ENCODE measurements at regions not wholly inside any gene's neighbourhood (a gene's known extent, or its start where the extent isn't known, plus 50 kb on each side); places are given as distances from the start of the nearest gene placed in this dataset.

DNA sequence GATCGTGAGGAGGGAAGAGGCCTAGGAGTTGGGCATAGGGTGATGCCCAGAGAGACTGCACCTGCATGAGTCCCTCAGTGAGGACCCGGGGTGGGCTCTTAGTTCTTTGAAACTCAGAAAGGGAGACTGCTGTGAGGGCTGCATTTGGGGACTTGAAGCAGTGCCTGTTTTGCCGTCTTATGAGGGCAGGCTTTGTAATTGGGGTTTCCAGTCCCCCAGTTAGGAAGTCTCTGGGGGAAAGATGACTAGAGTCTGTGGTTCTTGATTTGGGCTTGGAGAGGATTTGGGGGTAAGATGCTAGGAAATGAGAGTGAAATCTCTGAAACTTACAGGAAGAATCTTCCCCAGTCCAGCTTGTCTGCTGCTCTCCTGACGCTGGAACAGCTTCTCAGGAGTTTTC is 99.6 kb downstream of the ARF6 start:
- ATAC-seq (no peak), DNase-seq (ENCODE audit: low spot score) (no peak)
- H3K36me3 Mint-ChIP-seq (ENCODE audit: low read depth) = no peaks in the 10 kb centered on the region
- H4K20me1 ChIP-seq (replicated peaks; ENCODE audit: insufficient read depth) = no peaks in the 10 kb centered on the region
- no peak overlapping the region for H3K4me2 ChIP-seq
- no peaks in the 10 kb centered on the region for H3K4me1 ChIP-seq (ENCODE audit: insufficient read depth)
- no peak overlapping the region for H3K27ac Mint-ChIP-seq
- no peak overlapping the region for H3K4me3 ChIP-seq
- no peaks in the 10 kb centered on the region for H3K27me3 ChIP-seq (ENCODE audit: insufficient read depth)
- no peaks in the 10 kb centered on the region for H3F3A ChIP-seq (replicated peaks; ENCODE audit: low read depth)
- no peaks in the 10 kb centered on the region for H3K4me1 Mint-ChIP-seq
- TF ChIP-seq STAT1 (IDR thresholded peaks at IDR 0.05; ENCODE audit: unreplicated experiment) (no peak), ZNF331 (CRISPR knock-in tag; IDR thresholded peaks at IDR 0.05; ENCODE audit: low read depth) (no peak), NANOG (IDR thresholded peaks at IDR 0.05; ENCODE audit: borderline replicate concordance) (no peak)
- no peaks in the 10 kb centered on the region for H3K79me2 ChIP-seq (replicated peaks; ENCODE audit: insufficient read depth)
- no peaks in the 10 kb centered on the region for H3K9me3 Mint-ChIP-seq
- peak overlapping the region; percentile 43; the same call in 1 of the 2 replicates for H2AFZ ChIP-seq
- no peaks in the 10 kb centered on the region for H3K36me3 ChIP-seq (ENCODE audit: insufficient read depth)
- H3K27ac ChIP-seq (ENCODE audit: low read depth) = no peak overlapping the region
- peaks cover 1% of the 10 kb centered on the region for H3K27me3 Mint-ChIP-seq (ENCODE audit: insufficient read depth, low read depth, poor library complexity)
- H3K4me3 Mint-ChIP-seq = no peak overlapping the region
- H3K9me2 ChIP-seq (ENCODE audit: insufficient read depth) = no peaks in the 10 kb centered on the region

DNA sequence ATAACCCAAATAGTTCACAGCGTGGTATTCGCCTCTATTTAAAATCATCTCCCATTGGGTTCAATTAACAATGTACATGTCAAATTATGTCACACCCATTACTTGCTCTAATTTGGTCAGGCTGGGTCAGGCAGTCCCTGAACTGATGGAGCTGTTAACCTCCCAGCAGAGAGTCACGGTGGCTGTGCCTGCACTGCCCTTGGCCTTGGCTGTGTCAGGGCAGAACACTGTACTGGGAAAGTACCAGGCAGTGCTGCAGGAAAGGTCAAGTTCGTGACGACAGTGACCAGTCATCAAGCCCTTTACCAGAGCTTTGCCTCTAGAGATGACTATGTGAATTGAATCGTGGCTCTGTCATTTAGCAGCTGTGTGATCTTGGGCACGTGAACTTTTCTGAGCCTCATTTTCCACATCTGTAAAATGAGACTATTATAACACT is 100.0 kb downstream of the ARF6 start:
- no peaks in the 10 kb centered on the region for H3K36me3 ChIP-seq (ENCODE audit: insufficient read depth)
- Mint-ChIP-seq H3K36me3 (ENCODE audit: low read depth) (no peaks in the 10 kb centered on the region), H3K4me3 (no peak overlapping the region), H3K27ac (no peak overlapping the region; the same call in 1 of the 2 replicates), H3K4me1 (no peaks in the 10 kb centered on the region), H3K9me3 (no peaks in the 10 kb centered on the region), H3K27me3 (ENCODE audit: insufficient read depth, low read depth, poor library complexity) (peaks cover 1% of the 10 kb centered on the region)
- no peaks in the 10 kb centered on the region for H4K20me1 ChIP-seq (replicated peaks; ENCODE audit: insufficient read depth)
- peak overlapping the region; percentile 43; the same call in 1 of the 2 replicates for H2AFZ ChIP-seq
- ATAC-seq (peak; percentile 37; the same call in 1 of the 3 replicates), DNase-seq (ENCODE audit: low spot score) (no peak)
- no peak overlapping the region for H3K4me3 ChIP-seq
- H3K27ac ChIP-seq (ENCODE audit: low read depth) = no peak overlapping the region
- H3K79me2 ChIP-seq (replicated peaks; ENCODE audit: insufficient read depth) = no peaks in the 10 kb centered on the region
- no peaks in the 10 kb centered on the region for H3K27me3 ChIP-seq (ENCODE audit: insufficient read depth)
- no peaks in the 10 kb centered on the region for H3K4me1 ChIP-seq (ENCODE audit: insufficient read depth)
- H3F3A ChIP-seq (replicated peaks; ENCODE audit: low read depth) = no peaks in the 10 kb centered on the region
- H3K9me2 ChIP-seq (ENCODE audit: insufficient read depth) = no peaks in the 10 kb centered on the region
- no peak overlapping the region for H3K4me2 ChIP-seq
- TF ChIP-seq, protein P1, sequence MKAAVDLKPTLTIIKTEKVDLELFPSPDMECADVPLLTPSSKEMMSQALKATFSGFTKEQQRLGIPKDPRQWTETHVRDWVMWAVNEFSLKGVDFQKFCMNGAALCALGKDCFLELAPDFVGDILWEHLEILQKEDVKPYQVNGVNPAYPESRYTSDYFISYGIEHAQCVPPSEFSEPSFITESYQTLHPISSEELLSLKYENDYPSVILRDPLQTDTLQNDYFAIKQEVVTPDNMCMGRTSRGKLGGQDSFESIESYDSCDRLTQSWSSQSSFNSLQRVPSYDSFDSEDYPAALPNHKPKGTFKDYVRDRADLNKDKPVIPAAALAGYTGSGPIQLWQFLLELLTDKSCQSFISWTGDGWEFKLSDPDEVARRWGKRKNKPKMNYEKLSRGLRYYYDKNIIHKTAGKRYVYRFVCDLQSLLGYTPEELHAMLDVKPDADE (IDR thresholded peaks at IDR 0.05) = no peak
- TF ChIP-seq ZNF331 (CRISPR knock-in tag; IDR thresholded peaks at IDR 0.05; ENCODE audit: low read depth) (no peak), ZNF462 (CRISPR knock-in tag; IDR thresholded peaks at IDR 0.05) (no peak), NANOG (IDR thresholded peaks at IDR 0.05; ENCODE audit: borderline replicate concordance) (no peak), CREB1 (CRISPR knock-in tag; IDR thresholded peaks at IDR 0.05; ENCODE audit: low read depth) (no peak), CTCF (conservative IDR thresholded peaks at IDR 0.05; ENCODE audit: low read depth in 2 of 2) (no peak), ZNF114 (CRISPR knock-in tag; IDR thresholded peaks at IDR 0.05) (no peak)
- TF ChIP-seq, protein P2, sequence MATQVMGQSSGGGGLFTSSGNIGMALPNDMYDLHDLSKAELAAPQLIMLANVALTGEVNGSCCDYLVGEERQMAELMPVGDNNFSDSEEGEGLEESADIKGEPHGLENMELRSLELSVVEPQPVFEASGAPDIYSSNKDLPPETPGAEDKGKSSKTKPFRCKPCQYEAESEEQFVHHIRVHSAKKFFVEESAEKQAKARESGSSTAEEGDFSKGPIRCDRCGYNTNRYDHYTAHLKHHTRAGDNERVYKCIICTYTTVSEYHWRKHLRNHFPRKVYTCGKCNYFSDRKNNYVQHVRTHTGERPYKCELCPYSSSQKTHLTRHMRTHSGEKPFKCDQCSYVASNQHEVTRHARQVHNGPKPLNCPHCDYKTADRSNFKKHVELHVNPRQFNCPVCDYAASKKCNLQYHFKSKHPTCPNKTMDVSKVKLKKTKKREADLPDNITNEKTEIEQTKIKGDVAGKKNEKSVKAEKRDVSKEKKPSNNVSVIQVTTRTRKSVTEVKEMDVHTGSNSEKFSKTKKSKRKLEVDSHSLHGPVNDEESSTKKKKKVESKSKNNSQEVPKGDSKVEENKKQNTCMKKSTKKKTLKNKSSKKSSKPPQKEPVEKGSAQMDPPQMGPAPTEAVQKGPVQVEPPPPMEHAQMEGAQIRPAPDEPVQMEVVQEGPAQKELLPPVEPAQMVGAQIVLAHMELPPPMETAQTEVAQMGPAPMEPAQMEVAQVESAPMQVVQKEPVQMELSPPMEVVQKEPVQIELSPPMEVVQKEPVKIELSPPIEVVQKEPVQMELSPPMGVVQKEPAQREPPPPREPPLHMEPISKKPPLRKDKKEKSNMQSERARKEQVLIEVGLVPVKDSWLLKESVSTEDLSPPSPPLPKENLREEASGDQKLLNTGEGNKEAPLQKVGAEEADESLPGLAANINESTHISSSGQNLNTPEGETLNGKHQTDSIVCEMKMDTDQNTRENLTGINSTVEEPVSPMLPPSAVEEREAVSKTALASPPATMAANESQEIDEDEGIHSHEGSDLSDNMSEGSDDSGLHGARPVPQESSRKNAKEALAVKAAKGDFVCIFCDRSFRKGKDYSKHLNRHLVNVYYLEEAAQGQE (IDR thresholded peaks at IDR 0.05; ENCODE audit: unreplicated experiment) = no peak

All from GM23338 (cell line).